Stomach (tissue), 4 donors: ENCODE measurements at regions not wholly inside any gene's neighbourhood (a gene's known extent, or its start where the extent isn't known, plus 50 kb on each side); places are given as distances from the start of the nearest gene placed in this dataset.
"Not testable (repeated sequence)": the region's sequence is repeated elsewhere in the genome, so short reads cannot be mapped to it uniquely, and the experiment has no call there.

Experiments used
- EP300 ChIP-seq: sonication (generic); formaldehyde crosslinking; IDR thresholded peaks from one replicate; pipeline ENCODE4 v1.6.1; 2017; ENCODE audit warnings: antibody characterized with exemption
- POLR2A ChIP-seq, 4 donors: fragments of 450-650 bp; IDR thresholded peaks; one replicate each; pipeline ENCODE4 v1.6.1; 2016; ENCODE audit warnings: antibody characterized with exemption in 4 of 4, control low read depth in 2 of 4, mild to moderate bottlenecking in 1 of 4, moderate library complexity in 1 of 4
- POLR2AphosphoS5 ChIP-seq, 3 donors: sonication (generic); formaldehyde crosslinking; IDR thresholded peaks; one replicate each; pipeline ENCODE4 v1.6.1; 2016; ENCODE audit warnings: antibody characterized with exemption in 3 of 3
- TF ChIP-seq, protein P1 (sequence below), 7 experiments: fragments of 450-650 bp in 4 of 7; fragments of 200-600 bp in 3 of 7; sonication (generic) in 3 of 7; IDR thresholded peaks; one replicate each; pipeline ENCODE4 v1.5.1; 2016 to 2019; ENCODE audit warnings: antibody characterized with exemption in 7 of 7, control low read depth in 2 of 7, mild to moderate bottlenecking in 1 of 7

- TF ChIP-seq, protein P1, sequence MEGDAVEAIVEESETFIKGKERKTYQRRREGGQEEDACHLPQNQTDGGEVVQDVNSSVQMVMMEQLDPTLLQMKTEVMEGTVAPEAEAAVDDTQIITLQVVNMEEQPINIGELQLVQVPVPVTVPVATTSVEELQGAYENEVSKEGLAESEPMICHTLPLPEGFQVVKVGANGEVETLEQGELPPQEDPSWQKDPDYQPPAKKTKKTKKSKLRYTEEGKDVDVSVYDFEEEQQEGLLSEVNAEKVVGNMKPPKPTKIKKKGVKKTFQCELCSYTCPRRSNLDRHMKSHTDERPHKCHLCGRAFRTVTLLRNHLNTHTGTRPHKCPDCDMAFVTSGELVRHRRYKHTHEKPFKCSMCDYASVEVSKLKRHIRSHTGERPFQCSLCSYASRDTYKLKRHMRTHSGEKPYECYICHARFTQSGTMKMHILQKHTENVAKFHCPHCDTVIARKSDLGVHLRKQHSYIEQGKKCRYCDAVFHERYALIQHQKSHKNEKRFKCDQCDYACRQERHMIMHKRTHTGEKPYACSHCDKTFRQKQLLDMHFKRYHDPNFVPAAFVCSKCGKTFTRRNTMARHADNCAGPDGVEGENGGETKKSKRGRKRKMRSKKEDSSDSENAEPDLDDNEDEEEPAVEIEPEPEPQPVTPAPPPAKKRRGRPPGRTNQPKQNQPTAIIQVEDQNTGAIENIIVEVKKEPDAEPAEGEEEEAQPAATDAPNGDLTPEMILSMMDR (IDR thresholded peaks at IDR 0.05) = not testable (repeated sequence)
- not testable (repeated sequence) for TF ChIP-seq POLR2A (IDR thresholded peaks at IDR 0.05); EP300; POLR2AphosphoS5 (IDR thresholded peaks at IDR 0.05)
Observed at GRCh38 chr2:82005889-82006288, 1701.3 kb upstream of the LRRTM1 start.
